Muscle of arm (tissue), 1 donor: ENCODE measurements at regions not wholly inside any gene's neighbourhood (a gene's known extent, or its start where the extent isn't known, plus 50 kb on each side); places are given as distances from the start of the nearest gene placed in this dataset.

Experiments used
- DNase-seq: peaks from one replicate; pipeline ENCODE4 v3.0.0-alpha.2; 2013

DNA sequence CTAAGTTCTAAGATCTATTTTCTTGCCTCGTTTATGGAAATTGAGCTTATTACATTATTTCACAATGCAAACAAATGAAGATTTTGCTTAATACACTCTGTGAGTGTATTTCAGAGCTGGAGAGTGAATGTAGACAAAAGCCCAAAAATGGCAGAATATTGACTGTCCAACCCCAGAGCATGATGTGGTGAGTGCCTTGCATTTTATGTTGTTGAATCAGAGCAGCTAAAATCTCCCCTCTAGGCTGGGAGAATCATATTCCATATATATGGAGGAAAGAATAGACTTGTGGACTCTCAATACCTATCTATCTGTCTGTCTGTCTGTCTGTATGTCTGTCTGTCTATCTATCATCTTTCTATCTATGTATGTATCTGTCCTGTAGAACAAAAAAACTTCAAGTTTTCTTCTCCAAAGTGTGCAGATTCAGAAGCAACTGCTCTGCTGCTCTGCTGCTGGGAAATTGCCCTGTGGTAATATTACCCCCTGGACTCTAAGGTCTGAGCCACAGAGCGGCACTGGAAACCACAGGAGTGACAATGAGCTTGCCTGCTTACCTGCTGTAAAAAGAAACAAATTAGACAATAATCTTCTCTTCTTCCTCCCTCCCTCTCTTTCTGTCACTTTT lies 209.4 kb upstream of the PRICKLE1 start:
- DNase-seq, result no peak

GRCh38 chr12:42794806-42795205 lies 205.3 kb upstream of the PRICKLE1 start:
- DNase-seq, result no peak

- no peak for DNase-seq
Observed at GRCh38 chr12:42793166-42793565, 203.6 kb upstream of the PRICKLE1 start.

DNA sequence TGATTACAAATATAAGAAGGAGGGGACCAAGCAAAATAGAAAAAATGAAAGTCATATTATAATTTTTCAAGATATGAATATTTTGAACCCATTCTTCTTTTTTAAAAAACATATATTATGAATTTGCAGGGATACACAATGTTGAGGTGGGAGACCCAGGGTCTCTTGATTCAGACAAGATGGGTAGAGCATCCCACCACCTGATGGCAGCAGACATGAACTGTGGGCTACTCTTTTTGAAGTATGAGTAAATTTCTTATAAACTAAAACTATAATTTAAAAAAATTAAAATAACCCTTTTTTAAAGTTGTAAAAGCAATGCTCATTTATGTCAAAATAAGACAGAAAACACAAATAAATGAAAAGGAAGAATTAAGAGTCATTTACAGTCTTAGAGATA lies 202.7 kb upstream of the PRICKLE1 start:
- no peak for DNase-seq

GRCh38 chr12:42791399-42791798 lies 201.9 kb upstream of the PRICKLE1 start:
- DNase-seq, result no peak

GRCh38 chr12:42790761-42791151 lies 201.2 kb upstream of the PRICKLE1 start:
- DNase-seq, result no peak

- no peak for DNase-seq
Observed at GRCh38 chr12:42789808-42790760, 200.5 kb upstream of the PRICKLE1 start.

GRCh38 chr12:42786400-42787148 lies 197.0 kb upstream of the PRICKLE1 start:
- DNase-seq, result no peak

DNA sequence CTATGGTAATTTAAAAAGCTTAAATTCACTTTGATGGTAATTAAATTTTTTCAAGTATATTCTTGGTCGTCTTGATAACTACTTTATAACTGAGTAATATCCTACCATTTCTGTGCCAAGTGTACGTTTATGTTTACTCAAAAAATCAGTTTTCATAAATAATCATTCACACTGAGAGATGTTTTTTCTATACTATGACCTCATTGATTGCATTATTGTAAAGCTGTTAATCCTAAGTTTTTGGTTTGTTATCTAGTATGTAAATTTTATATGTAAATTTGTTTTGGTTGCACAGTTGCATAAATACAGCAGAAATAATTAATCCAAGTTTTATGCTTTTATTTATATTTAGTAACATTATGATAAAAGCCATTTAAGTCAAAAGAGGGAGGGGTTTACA lies 196.4 kb upstream of the PRICKLE1 start:
- DNase-seq, result no peak

- no peak for DNase-seq
Observed at GRCh38 chr12:42780671-42781070, 191.1 kb upstream of the PRICKLE1 start.

GRCh38 chr12:42779186-42779859 lies 189.8 kb upstream of the PRICKLE1 start:
- no peak for DNase-seq

DNA sequence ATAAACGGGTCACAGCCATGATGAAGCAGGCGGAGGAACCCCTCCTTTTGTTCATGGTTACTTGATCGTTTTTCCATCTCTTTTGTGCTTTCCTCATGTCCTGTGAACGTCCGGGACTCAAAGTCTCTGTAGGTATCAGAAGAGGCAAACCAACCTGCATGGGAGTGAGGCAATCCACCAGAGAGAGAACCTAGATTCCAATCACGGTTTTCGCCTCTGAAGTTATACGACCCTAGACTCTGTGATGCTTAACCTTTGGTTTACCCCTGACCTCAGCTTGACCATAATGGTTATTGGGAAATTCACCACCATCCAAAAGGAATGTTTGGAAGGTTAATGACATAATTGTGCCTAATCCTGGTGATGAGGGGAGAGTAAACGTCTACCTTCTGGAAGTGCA lies 186.8 kb upstream of the PRICKLE1 start:
- no peak for DNase-seq

- DNase-seq, result no peak
Observed at GRCh38 chr12:42774238-42774637, 184.7 kb upstream of the PRICKLE1 start.

DNA sequence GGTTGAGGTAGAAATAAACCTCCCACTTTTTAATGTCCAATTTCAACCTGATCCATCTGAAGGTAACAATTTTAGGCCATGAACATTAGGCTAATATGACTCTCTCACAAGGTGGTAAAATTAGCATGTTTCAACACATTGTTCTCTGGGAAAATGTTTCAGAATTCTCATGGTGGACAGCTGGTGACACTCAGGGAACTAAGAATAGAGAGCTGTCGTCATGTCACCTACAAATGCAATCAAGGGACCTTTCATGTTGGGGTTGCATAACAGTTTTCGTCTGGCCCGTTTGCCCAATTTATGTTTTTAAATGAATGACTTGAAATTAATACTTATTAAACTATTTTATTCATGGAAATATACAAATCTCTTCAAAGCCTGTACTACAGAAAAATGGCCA lies 180.7 kb upstream of the PRICKLE1 start:
- no peak for DNase-seq

DNA sequence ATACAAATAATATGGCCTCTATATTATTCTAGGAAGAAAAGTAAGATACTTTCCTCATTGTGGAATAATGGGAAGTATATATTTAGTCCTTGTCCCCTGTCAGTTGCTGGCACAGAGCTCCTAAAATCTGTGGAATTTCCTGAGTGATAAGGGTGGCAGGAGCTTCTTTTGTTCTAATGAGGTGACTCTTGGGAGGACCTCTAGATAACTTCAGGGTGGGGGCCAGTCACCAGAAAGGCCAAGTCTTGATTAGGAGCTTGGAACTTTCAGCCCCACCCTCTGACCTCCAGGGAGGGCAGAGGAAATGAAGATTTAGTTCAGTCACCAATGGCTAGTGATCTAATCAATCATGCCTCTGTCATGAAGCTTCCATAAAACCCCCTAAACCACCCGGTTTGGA lies 179.9 kb upstream of the PRICKLE1 start:
- no peak for DNase-seq

- no peak for DNase-seq
Observed at GRCh38 chr12:42767998-42768397, 178.5 kb upstream of the PRICKLE1 start.

GRCh38 chr12:42767326-42767954 lies 177.9 kb upstream of the PRICKLE1 start:
- no peak for DNase-seq

DNA sequence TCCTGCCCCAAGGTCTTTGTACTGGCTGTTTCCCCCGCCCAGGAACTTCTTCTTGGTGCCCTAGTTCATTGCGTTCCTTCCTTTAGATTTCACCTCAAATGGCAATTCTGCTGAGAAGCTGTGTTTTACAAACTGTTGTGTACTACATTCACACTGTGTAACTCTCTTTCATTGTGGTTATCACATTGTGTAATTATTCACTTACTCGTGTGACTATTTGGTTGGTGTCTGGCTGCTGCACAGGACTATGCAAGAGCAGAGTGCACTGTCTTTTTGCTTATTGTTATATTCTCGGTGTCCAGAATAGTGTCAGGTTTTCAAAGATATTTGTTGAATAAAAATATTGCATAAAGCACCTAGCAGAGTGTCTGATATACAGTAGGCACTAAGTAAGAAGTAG lies 177.2 kb upstream of the PRICKLE1 start:
- no peak for DNase-seq

DNA sequence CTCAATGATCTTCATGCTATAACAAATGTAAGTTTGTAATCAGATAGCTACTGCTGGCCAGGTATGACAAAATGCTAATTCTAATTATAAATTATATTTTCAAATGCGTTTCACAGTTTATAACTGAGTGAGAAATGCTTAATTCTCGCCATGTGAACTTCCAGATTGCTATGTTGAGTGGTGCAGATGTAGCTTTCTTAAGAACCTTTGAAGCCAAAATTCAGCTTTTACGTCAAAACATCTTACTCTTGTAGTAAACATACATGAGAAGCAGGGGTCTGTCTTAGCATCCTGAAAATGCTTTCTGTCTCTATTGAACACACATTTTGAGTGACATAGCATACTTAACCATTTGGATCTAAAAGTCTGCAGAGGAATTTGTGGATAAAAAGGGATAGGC lies 176.5 kb upstream of the PRICKLE1 start:
- no peak for DNase-seq

DNA sequence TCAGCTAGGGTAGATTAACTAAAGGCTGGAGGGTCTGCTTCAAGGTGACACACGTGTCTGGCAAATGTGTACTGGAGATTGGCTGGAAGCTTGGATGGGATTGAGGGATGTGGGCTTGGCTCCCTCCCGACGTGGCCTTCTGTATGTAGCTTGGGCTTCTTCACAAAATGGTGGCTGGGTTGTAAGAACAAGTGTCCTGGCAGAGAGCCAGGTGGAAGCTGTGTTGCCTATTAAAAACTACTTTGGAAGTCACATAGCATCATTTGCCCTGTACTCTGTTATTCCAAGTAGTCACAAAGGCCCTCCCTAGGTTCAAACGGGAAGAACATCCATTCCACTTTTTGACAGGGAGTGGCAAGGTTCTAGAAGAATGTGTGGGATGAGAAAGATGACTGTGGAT lies 174.1 kb upstream of the PRICKLE1 start:
- DNase-seq, result no peak

GRCh38 chr12:42762395-42762925 lies 172.9 kb upstream of the PRICKLE1 start:
- no peak for DNase-seq
